SK-N-SH (cell line): ENCODE measurements at regions not wholly inside any gene's neighbourhood (a gene's known extent, or its start where the extent isn't known, plus 50 kb on each side); places are given as distances from the start of the nearest gene placed in this dataset.

Experiments
- CTCF ChIA-PET: fragments of 300-600, 350-600 bp; formaldehyde crosslinking; extraction: SDS; loops from one replicate; lab custom pipeline; 2021; lab: Yijun Ruan, JAX
- POLR2A ChIA-PET: fragments of 350-600 bp; sonication (Branson Sonifier 250); formaldehyde crosslinking; extraction: SDS; loops from one replicate; lab custom pipeline; 2020; ENCODE audit warnings: antibody characterized with exemption, inconsistent platforms; lab: Yijun Ruan, JAX
- DNase-seq: peaks from one replicate; pipeline ENCODE4 v3.0.0; 2012
- H2AFZ ChIP-seq: fragments of 200-600 bp; sonication (generic); 2 replicates; pipeline ENCODE4 v1.8.1; 2016; ENCODE audit warnings: antibody characterized with exemption, mild to moderate bottlenecking, low read depth
- H3F3A ChIP-seq: fragments of 200-600 bp; sonication (generic); replicated peaks from 2 replicates; pipeline ENCODE3; 2016; ENCODE audit warnings: antibody characterized with exemption, mild to moderate bottlenecking; ENCODE audit not compliant: insufficient read depth
- H3K27ac ChIP-seq, 2 experiments: fragments of 200-500 bp in 1 of 2; fragments of 200-600 bp in 1 of 2; sonication (Bioruptor generic) in 1 of 2; sonication (generic), shearing (Covaris generic) in 1 of 2; 2 replicates each; pipeline versions ENCODE4 v1.5.1 to v1.6.1; 2014 to 2016; ENCODE audit warnings: low read depth in 2 of 2, inconsistent platforms in 1 of 2, low read length in 1 of 2, mild to moderate bottlenecking in 1 of 2, mixed read lengths in 1 of 2
- H3K27me3 ChIP-seq: fragments of 200-600 bp; sonication (generic), shearing (Covaris generic); 2 replicates; pipeline ENCODE4 v1.6.1; 2016; ENCODE audit warnings: mixed run types; ENCODE audit not compliant: insufficient read depth
- H3K36me3 ChIP-seq, 2 experiments: fragments of 200-500 bp in 1 of 2; fragments of 200-600 bp in 1 of 2; sonication (Bioruptor generic) in 1 of 2; sonication (generic) in 1 of 2; replicated peaks in 1 of 2; 2 replicates each; pipeline versions ENCODE3 to v1.5.1; 2014 to 2016; ENCODE audit warnings: low read length in 1 of 2, mild to moderate bottlenecking in 1 of 2; ENCODE audit not compliant: insufficient read depth in 2 of 2, control insufficient read depth in 1 of 2
- H3K4me1 ChIP-seq, 2 experiments: fragments of 200-500 bp in 1 of 2; fragments of 200-600 bp in 1 of 2; sonication (Bioruptor generic) in 1 of 2; sonication (generic), shearing (Covaris generic) in 1 of 2; 2 replicates each; pipeline versions ENCODE4 v1.5.1 to v1.6.1; 2014 to 2016; ENCODE audit warnings: low read depth in 1 of 2, low read length in 1 of 2, mixed run types in 1 of 2; ENCODE audit not compliant: insufficient read depth in 2 of 2, control insufficient read depth in 1 of 2
- H3K4me2 ChIP-seq: fragments of 200-600 bp; sonication (generic), shearing (Covaris generic); 2 replicates; pipeline ENCODE4 v1.6.1; 2017; ENCODE audit warnings: mixed run types
- H3K4me3 ChIP-seq, 2 experiments: fragments of 200-500 bp in 1 of 2; fragments of 200-600 bp in 1 of 2; sonication (Bioruptor generic) in 1 of 2; sonication (generic), shearing (Covaris generic) in 1 of 2; 2 replicates each; pipeline versions ENCODE4 v1.5.1 to v1.8.1; 2014 to 2016; ENCODE audit warnings: low read depth in 2 of 2, inconsistent platforms in 1 of 2, low read length in 1 of 2, mild to moderate bottlenecking in 1 of 2, mixed read lengths in 1 of 2, moderate library complexity in 1 of 2
- H3K79me2 ChIP-seq: fragments of 200-600 bp; sonication (generic); 2 replicates; pipeline ENCODE4 v1.8.1; 2017; ENCODE audit warnings: mild to moderate bottlenecking; ENCODE audit not compliant: insufficient read depth
- H3K9ac ChIP-seq: fragments of 200-600 bp; sonication (generic); 2 replicates; pipeline ENCODE4 v1.6.1; 2017; ENCODE audit warnings: mixed run types
- H3K9me2 ChIP-seq: fragments of 200-600 bp; sonication (generic); 2 replicates; pipeline ENCODE4 v1.6.1; 2017; ENCODE audit warnings: mixed run types
- H3K9me3 ChIP-seq: fragments of 200-600 bp; sonication (generic); 2 replicates; pipeline ENCODE4 v1.6.1; 2017; ENCODE audit warnings: mixed run types, mild to moderate bottlenecking, moderate library complexity
- H4K20me1 ChIP-seq: fragments of 200-600 bp; sonication (generic); 2 replicates; pipeline ENCODE4 v1.6.1; 2017; ENCODE audit warnings: mild to moderate bottlenecking, mixed run types; ENCODE audit not compliant: insufficient read depth
- CHD2 ChIP-seq: fragments of 150-350 bp; IDR thresholded peaks from 2 replicates; pipeline ENCODE4 v1.6.1; 2018; ENCODE audit warnings: low read length; ENCODE audit not compliant: partially characterized antibody
- EP300 ChIP-seq, 2 experiments: IDR thresholded peaks; 2 replicates each; pipeline versions ENCODE4 v1.4.0 to v1.6.1; 2012; ENCODE audit warnings: borderline replicate concordance in 1 of 2, low read depth in 1 of 2, low read length in 1 of 2
- EZH2phosphoT487 ChIP-seq: fragments of 200-600 bp; sonication (generic); IDR thresholded peaks from 2 replicates; pipeline ENCODE4 v1.6.1; 2017; ENCODE audit warnings: low read depth, mixed run types, mild to moderate bottlenecking, antibody characterized with exemption, moderate library complexity, borderline replicate concordance
- GABPA ChIP-seq: IDR thresholded peaks from 2 replicates; pipeline ENCODE4 v1.4.0; 2012; ENCODE audit warnings: low read depth, mild to moderate bottlenecking
- JUND ChIP-seq: IDR thresholded peaks from 2 replicates; pipeline ENCODE4 v1.4.0; 2012
- MEF2A ChIP-seq: IDR thresholded peaks from 2 replicates; pipeline ENCODE4 v1.4.0; 2012; ENCODE audit warnings: low read depth, borderline replicate concordance
- MXI1 ChIP-seq: IDR thresholded peaks from 2 replicates; pipeline ENCODE4 v1.6.1; 2012; ENCODE audit warnings: mild to moderate bottlenecking, low read depth, low read length, improper control_type of control experiment
- NFIC ChIP-seq: IDR thresholded peaks from 2 replicates; pipeline ENCODE4 v1.4.0; 2012; ENCODE audit warnings: borderline replicate concordance
- NRF1 ChIP-seq: IDR thresholded peaks from 2 replicates; pipeline ENCODE4 v1.6.1; 2012; ENCODE audit warnings: low read depth, mild to moderate bottlenecking, low read length
- PBX3 ChIP-seq: IDR thresholded peaks from 2 replicates; pipeline ENCODE4; 2012
- RAD21 ChIP-seq: IDR thresholded peaks from 2 replicates; pipeline ENCODE4 v1.6.1; 2012; ENCODE audit warnings: mild to moderate bottlenecking, low read length
- RFX5 ChIP-seq: IDR thresholded peaks from 2 replicates; pipeline ENCODE4 v1.6.1; 2012; ENCODE audit warnings: mild to moderate bottlenecking, improper control_type of control experiment, low read length
- RXRA ChIP-seq: IDR thresholded peaks from 2 replicates; pipeline ENCODE4 v1.4.0; 2012; ENCODE audit warnings: low read depth, mild to moderate bottlenecking, borderline replicate concordance
- SMC3 ChIP-seq: IDR thresholded peaks from 2 replicates; pipeline ENCODE4 v1.6.1; 2012; ENCODE audit warnings: low read depth, low read length, improper control_type of control experiment
- TAF1 ChIP-seq: IDR thresholded peaks from 2 replicates; pipeline ENCODE4 v1.6.1; 2012; ENCODE audit warnings: low read depth, mild to moderate bottlenecking, low read length, moderate library complexity, borderline replicate concordance
- TCF12 ChIP-seq: IDR thresholded peaks from 2 replicates; pipeline ENCODE4 v1.4.0; 2012
- TEAD4 ChIP-seq: IDR thresholded peaks from 2 replicates; pipeline ENCODE4 v1.4.0; 2012; ENCODE audit warnings: mild to moderate bottlenecking, borderline replicate concordance; ENCODE audit not compliant: insufficient read depth
- WGBS: methylation state at CpG from one replicate; pipeline ENCODE4 v1.1.6; 2017; ENCODE audit warnings: low lambda C conversion rate; 5-methylcytosine and 5-hydroxymethylcytosine counted together
- TF ChIP-seq, protein P1 (sequence below): IDR thresholded peaks from 2 replicates; pipeline ENCODE4 v1.4.0; 2012; ENCODE audit warnings: low read depth, borderline replicate concordance
- TF ChIP-seq, protein P2 (sequence below): fragments of 200-600 bp; sonication (generic); IDR thresholded peaks from 2 replicates; pipeline ENCODE4 v1.6.1; 2017; ENCODE audit warnings: antibody characterized with exemption, mild to moderate bottlenecking, moderate library complexity
- TF ChIP-seq, protein P3 (sequence below): IDR thresholded peaks from 2 replicates; pipeline ENCODE4 v1.6.1; 2012; ENCODE audit warnings: mild to moderate bottlenecking, low read depth, low read length, moderate library complexity

DNA sequence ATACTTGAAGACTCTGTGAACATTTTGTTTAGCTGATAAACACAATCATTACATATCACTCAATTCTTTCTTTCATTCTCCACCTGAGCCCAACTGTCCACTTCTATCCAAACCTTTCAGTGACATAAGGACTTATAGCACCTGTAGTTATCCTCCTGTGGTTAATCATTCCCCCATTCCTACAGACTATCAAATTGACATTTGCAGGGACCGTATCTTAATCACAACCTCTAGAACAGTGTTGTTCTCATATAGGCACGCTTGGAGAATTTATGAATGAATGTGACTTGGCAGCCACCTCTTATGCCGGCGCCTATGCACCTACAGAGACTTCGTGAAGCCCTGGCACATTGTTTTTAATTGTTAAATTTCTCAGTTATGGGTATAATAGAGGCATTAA is 83.9 kb upstream of the CXADR start:
- no peak for DNase-seq
- Histone ChIP-seq H3F3A (no peaks in the 10 kb centered on the region), H3K9me2 (no peaks in the 10 kb centered on the region), H3K4me2 (no peak overlapping the region), H3K9me3 (no peaks in the 10 kb centered on the region), H3K27me3 (no peaks in the 10 kb centered on the region), H2AFZ (no peak overlapping the region), H3K79me2 (no peaks in the 10 kb centered on the region), H3K4me3 (no peak overlapping the region), H3K4me1 (no peaks in the 10 kb centered on the region), H4K20me1 (no peaks in the 10 kb centered on the region), H3K36me3 (no peaks in the 10 kb centered on the region), H3K27ac (no peak overlapping the region), H3K9ac (no peak overlapping the region)
- POLR2A ChIA-PET = no interaction called here
- no peak for TF ChIP-seq RXRA
- TF ChIP-seq PBX3 = no peak
- TF ChIP-seq, protein P1, sequence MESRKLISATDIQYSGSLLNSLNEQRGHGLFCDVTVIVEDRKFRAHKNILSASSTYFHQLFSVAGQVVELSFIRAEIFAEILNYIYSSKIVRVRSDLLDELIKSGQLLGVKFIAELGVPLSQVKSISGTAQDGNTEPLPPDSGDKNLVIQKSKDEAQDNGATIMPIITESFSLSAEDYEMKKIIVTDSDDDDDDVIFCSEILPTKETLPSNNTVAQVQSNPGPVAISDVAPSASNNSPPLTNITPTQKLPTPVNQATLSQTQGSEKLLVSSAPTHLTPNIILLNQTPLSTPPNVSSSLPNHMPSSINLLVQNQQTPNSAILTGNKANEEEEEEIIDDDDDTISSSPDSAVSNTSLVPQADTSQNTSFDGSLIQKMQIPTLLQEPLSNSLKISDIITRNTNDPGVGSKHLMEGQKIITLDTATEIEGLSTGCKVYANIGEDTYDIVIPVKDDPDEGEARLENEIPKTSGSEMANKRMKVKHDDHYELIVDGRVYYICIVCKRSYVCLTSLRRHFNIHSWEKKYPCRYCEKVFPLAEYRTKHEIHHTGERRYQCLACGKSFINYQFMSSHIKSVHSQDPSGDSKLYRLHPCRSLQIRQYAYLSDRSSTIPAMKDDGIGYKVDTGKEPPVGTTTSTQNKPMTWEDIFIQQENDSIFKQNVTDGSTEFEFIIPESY = no peak
- TF ChIP-seq, protein P2, sequence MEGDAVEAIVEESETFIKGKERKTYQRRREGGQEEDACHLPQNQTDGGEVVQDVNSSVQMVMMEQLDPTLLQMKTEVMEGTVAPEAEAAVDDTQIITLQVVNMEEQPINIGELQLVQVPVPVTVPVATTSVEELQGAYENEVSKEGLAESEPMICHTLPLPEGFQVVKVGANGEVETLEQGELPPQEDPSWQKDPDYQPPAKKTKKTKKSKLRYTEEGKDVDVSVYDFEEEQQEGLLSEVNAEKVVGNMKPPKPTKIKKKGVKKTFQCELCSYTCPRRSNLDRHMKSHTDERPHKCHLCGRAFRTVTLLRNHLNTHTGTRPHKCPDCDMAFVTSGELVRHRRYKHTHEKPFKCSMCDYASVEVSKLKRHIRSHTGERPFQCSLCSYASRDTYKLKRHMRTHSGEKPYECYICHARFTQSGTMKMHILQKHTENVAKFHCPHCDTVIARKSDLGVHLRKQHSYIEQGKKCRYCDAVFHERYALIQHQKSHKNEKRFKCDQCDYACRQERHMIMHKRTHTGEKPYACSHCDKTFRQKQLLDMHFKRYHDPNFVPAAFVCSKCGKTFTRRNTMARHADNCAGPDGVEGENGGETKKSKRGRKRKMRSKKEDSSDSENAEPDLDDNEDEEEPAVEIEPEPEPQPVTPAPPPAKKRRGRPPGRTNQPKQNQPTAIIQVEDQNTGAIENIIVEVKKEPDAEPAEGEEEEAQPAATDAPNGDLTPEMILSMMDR = no peak
- no peak for TF ChIP-seq MXI1
- TF ChIP-seq EZH2phosphoT487 = no peak
- no peak for TF ChIP-seq MEF2A
- TF ChIP-seq EP300 (IDR thresholded peaks at IDR 0.05; ENCODE audit: borderline replicate concordance in 1 of 2, low read depth in 1 of 2, low read length in 1 of 2) = no peak
- TF ChIP-seq, protein P3, sequence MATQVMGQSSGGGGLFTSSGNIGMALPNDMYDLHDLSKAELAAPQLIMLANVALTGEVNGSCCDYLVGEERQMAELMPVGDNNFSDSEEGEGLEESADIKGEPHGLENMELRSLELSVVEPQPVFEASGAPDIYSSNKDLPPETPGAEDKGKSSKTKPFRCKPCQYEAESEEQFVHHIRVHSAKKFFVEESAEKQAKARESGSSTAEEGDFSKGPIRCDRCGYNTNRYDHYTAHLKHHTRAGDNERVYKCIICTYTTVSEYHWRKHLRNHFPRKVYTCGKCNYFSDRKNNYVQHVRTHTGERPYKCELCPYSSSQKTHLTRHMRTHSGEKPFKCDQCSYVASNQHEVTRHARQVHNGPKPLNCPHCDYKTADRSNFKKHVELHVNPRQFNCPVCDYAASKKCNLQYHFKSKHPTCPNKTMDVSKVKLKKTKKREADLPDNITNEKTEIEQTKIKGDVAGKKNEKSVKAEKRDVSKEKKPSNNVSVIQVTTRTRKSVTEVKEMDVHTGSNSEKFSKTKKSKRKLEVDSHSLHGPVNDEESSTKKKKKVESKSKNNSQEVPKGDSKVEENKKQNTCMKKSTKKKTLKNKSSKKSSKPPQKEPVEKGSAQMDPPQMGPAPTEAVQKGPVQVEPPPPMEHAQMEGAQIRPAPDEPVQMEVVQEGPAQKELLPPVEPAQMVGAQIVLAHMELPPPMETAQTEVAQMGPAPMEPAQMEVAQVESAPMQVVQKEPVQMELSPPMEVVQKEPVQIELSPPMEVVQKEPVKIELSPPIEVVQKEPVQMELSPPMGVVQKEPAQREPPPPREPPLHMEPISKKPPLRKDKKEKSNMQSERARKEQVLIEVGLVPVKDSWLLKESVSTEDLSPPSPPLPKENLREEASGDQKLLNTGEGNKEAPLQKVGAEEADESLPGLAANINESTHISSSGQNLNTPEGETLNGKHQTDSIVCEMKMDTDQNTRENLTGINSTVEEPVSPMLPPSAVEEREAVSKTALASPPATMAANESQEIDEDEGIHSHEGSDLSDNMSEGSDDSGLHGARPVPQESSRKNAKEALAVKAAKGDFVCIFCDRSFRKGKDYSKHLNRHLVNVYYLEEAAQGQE = no peak
- TF ChIP-seq JUND = no peak
- no peak for TF ChIP-seq TCF12
- TF ChIP-seq RFX5 = no peak
- TF ChIP-seq TEAD4 = no peak
- no peak for TF ChIP-seq GABPA
- TF ChIP-seq NRF1 = no peak
- TF ChIP-seq TAF1 = no peak
- TF ChIP-seq RAD21 = no peak
- no peak for TF ChIP-seq CHD2
- no peak for TF ChIP-seq NFIC
- TF ChIP-seq SMC3 = no peak
- CTCF ChIA-PET = interaction anchor here (0.8 kb wide), 1 partner anchor 42 kb away, joined by 3 read pairs; no protein-coding TSS in a partner anchor
- WGBS = 73% methylated on average over 5 of the region's 5 CpGs
